Epithelial cell of esophagus (primary cell): ENCODE measurements at regions not wholly inside any gene's neighbourhood (a gene's known extent, or its start where the extent isn't known, plus 50 kb on each side); places are given as distances from the start of the nearest gene placed in this dataset.

Source experiments
- DNase-seq: peaks from one replicate; pipeline ENCODE4 v3.0.0; 2010; ENCODE audit warnings: low read depth
- H3K4me3 ChIP-seq: 2 replicates; pipeline ENCODE4 v1.5.1; 2011; ENCODE audit warnings: mild to moderate bottlenecking, low read length, control low read depth
- TF ChIP-seq, protein P1 (sequence below): IDR thresholded peaks from 2 replicates; pipeline ENCODE4 v1.5.1; 2011; ENCODE audit warnings: low read depth, mild to moderate bottlenecking, low read length, control low read depth, inconsistent platforms; ENCODE audit not compliant: insufficient read depth; ENCODE audit errors: missing control alignments

DNA sequence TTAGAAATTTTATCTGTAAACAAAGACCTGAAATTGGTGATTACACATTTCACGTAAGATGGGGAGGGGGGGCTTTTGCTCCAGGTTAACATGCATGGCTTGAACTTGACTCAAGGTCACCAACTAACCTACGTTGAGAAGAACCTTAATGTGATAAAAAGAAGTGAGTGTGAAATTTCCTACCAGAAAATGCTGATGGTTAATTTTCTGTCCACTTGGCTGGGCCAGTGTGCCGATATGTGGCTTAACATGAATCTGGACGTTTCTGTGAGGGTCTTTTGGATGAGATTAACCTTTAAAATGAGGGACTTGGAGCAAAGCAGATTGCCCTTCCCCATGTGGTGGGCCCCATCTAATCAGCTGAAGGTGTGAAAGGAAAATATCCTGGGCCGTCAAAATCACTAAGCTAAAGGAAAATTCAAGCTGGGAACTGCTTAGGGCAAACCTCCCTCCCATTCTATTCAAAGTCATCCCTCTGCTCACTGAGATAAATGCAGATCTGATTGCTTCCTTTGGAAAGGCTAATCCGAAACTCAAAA is 107.3 kb upstream of the ENPP6 start:
- no peak overlapping the region for H3K4me3 ChIP-seq
- no peak for DNase-seq
- TF ChIP-seq, protein P1, sequence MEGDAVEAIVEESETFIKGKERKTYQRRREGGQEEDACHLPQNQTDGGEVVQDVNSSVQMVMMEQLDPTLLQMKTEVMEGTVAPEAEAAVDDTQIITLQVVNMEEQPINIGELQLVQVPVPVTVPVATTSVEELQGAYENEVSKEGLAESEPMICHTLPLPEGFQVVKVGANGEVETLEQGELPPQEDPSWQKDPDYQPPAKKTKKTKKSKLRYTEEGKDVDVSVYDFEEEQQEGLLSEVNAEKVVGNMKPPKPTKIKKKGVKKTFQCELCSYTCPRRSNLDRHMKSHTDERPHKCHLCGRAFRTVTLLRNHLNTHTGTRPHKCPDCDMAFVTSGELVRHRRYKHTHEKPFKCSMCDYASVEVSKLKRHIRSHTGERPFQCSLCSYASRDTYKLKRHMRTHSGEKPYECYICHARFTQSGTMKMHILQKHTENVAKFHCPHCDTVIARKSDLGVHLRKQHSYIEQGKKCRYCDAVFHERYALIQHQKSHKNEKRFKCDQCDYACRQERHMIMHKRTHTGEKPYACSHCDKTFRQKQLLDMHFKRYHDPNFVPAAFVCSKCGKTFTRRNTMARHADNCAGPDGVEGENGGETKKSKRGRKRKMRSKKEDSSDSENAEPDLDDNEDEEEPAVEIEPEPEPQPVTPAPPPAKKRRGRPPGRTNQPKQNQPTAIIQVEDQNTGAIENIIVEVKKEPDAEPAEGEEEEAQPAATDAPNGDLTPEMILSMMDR, result no peak

DNA sequence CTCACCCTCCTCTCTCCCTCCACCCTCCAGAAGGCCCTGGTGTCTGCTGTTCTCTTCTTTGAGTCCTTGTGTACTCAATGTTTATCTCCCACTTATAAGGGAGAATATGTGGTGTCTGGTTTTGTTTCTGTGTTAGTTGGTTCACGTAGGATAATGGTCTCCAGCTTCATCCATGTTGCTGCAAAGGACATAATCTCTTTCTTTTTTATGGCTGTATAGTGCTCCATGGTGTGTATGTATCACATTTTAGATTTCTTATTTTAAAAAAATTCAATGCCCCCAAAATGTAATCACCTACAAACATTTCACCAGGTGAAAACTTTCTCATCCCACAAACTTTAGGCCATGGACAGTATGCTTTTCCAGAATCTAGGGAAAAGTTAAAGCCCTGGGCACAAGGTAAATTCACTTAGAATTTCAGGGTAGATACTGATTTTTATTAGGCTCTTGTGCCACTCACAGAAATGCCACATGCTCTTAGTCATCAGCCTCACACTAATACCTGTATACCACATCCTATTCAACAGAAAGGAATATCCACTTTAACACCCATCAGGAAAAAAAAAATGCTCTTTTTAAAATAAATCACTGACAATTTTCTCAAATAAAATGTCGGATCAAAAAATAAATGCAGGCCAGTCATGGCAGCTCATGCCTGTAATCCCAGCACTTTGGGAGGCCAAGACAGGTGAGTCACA is 104.8 kb upstream of the ENPP6 start:
- no peak overlapping the region for H3K4me3 ChIP-seq
- TF ChIP-seq, protein P1, result no peak
- DNase-seq, result peak; percentile 67

DNA sequence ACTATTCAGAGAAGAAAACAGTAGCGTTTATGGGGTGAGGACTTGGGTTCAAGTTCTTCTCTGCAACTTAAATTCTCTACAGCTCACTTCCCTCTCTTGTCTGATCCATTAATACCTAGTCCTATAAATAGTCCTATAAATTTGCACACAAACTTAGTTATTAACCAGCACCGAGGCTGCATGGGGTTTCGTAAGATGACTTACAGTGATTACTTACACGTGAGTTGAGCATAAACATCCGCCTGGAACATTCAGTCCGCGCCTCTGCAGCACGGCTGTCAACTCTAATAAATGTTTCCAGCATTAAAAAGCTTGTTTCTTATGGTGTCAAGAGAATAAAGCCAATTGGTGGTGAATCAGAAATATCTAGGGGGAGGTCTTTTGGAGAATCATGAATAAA is 103.0 kb upstream of the ENPP6 start:
- TF ChIP-seq, protein P1, result no peak
- no peak for DNase-seq
- no peak overlapping the region for H3K4me3 ChIP-seq

DNA sequence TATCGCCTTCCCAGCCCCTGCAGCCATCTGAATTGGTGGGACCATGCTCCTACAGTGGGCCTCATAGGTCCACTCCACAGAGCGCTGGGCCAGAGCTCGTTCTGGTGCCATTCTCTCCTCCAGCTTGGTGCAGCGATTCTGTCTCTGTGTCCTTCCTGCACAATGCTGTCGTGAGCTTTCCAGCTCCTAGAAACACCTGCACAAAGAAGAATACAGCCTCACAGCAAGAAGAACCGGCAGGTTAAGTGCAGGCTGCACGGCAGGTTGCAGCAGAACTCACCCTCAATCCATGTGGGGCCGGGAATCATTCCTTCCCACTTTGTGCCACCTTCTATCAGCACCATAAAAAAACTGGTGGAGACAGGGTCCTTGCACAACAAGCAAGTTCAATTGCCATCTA is 101.2 kb upstream of the ENPP6 start:
- no peak for DNase-seq
- TF ChIP-seq, protein P1, result no peak

DNA sequence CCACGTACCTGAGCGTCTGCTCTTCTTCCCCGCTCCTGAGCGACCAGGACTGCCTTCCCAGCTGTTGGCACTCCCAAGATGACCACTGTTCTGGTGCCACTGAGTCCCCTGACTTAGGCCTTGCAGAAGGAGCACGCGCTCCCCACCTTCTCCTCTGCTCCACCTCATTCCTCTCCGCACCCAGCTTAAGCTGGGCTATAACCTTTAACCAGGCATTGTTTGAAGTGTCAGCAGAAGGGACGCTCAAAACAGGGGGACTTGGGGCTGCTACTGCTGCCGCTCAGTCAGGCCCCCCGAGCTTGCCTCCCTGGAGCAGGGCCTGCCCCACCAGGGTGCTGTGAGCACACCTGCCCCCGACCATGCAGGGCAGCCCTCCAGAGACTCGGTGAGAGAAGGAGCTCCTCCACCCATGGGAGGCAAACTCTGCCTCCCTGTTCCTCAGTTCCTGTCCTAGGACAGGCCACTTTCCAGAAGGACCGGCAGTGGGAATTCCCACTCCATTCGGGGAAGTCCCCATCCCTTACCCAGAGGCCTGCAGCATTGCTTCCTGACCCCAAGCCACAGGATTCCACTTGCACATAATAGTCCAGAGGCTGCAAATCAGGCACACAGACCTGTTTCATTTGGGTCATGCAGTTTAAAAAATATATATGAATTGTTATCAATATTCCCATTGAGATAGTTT is 99.7 kb upstream of the ENPP6 start:
- H3K4me3 ChIP-seq, result no peak overlapping the region
- no peak for DNase-seq
- TF ChIP-seq, protein P1, result no peak

More for the DNA sequence above, 101.2 kb upstream of the ENPP6 start:
- H3K4me3 ChIP-seq, result no peak overlapping the region

DNA sequence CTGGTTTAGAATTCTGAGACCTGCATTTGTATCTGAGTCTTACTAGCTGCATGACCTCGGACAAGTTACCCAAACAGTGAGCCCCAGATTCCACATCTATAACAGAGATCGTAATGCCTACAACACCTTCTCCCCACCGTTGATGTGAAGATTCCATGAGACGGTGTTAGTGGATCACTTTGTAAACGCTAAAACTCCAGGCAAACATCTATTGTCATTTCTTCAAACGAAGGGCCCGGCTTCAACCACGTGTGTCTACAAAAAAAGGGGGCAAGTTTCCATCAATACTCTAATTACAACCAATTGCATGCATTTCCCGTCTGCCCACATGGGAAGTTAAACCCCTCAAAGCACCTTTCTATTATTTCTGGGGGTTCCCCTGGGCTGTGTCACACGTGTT is 99.1 kb upstream of the ENPP6 start:
- TF ChIP-seq, protein P1, result no peak
- H3K4me3 ChIP-seq, result no peak overlapping the region
- no peak for DNase-seq
